ENCODE measurements at regions not wholly inside any gene's neighbourhood (a gene's known extent, or its start where the extent isn't known, plus 50 kb on each side); places are given as distances from the start of the nearest gene placed in this dataset.

GRCh38 chr5:158422653-158423515, 563.9 kb upstream of the CLINT1 start:
- H3K36me3 Mint-ChIP-seq (ENCODE audit: insufficient read depth) = no peaks in the 10 kb centered on the region
- H3K4me1 Mint-ChIP-seq (ENCODE audit: low read depth in 2 of 2) = no peaks in the 10 kb centered on the region
- H3K4me3 Mint-ChIP-seq = no peak overlapping the region
- peaks cover 0 to 15% of the 10 kb centered on the region in 2 donors for H3K9me3 Mint-ChIP-seq
- DNase-seq (no peak), ATAC-seq (replicated peaks) (no peak)
- H3K27me3 Mint-ChIP-seq = peaks cover 0 to 15% of the 10 kb centered on the region in 2 donors
- no peak overlapping the region for H3K27ac Mint-ChIP-seq

DNA sequence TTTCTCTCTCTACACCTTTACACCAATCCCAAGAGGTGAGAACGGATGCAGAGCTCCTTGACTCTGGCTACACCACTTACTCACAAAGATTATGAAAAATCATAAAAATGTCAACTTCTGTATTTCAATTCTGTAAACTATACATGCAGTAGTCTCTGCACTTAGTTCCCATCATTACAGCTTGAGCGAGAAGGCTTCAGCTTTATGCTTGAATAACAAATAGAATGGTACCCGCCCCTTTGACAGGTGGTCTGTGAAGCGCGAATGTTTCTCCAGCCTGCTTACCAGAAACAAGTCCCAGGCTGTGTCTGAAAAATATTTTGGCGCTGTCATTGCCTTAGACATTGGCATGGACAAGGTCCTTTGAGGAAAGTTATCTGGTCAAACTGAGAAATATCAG, 562.4 kb upstream of the CLINT1 start:
- H3K4me1 Mint-ChIP-seq (ENCODE audit: low read depth in 2 of 2) = no peaks in the 10 kb centered on the region
- DNase-seq (no peak), ATAC-seq (replicated peaks) (no peak)
- no peak overlapping the region for H3K27ac Mint-ChIP-seq
- H3K27me3 Mint-ChIP-seq = peaks cover 0 to 15% of the 10 kb centered on the region in 2 donors
- H3K4me3 Mint-ChIP-seq = no peak overlapping the region
- H3K9me3 Mint-ChIP-seq = peaks cover 0 to 15% of the 10 kb centered on the region in 2 donors
- no peaks in the 10 kb centered on the region for H3K36me3 Mint-ChIP-seq (ENCODE audit: insufficient read depth)

DNA sequence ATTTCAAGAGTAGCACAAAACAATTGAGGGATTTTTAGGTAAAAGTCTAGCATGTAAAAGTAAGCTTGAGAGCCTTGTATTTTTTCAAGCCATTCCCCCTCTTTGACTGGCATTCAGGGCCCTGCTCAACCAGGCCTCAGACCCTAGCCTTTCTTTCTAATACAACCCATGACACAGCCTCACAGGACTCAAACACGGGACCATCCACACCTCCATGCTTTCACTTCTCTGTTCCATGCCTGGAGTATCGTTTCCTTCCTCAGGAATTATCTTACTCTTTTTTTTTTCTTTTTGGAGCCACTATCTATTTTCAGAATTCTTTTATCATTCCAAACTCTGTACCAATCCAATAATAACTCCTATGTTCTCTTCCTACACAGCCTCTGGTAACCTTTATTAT, 560.2 kb upstream of the CLINT1 start:
- DNase-seq = no peak
- H3K9me3 Mint-ChIP-seq = peaks cover 0 to 15% of the 10 kb centered on the region in 2 donors

GRCh38 chr5:158414780-158415179, 555.8 kb upstream of the CLINT1 start:
- H3K4me3 Mint-ChIP-seq = no peak overlapping the region

More for the DNA sequence above, 560.2 kb upstream of the CLINT1 start:
- H3K27ac Mint-ChIP-seq = no peak overlapping the region
- H3K36me3 Mint-ChIP-seq (ENCODE audit: insufficient read depth) = no peaks in the 10 kb centered on the region
- H3K4me1 Mint-ChIP-seq (ENCODE audit: low read depth in 2 of 2) = no peaks in the 10 kb centered on the region
- ATAC-seq (replicated peaks) = no peak
- H3K4me3 Mint-ChIP-seq = no peak overlapping the region
- peaks cover 0 to 15% of the 10 kb centered on the region in 2 donors for H3K27me3 Mint-ChIP-seq

DNA sequence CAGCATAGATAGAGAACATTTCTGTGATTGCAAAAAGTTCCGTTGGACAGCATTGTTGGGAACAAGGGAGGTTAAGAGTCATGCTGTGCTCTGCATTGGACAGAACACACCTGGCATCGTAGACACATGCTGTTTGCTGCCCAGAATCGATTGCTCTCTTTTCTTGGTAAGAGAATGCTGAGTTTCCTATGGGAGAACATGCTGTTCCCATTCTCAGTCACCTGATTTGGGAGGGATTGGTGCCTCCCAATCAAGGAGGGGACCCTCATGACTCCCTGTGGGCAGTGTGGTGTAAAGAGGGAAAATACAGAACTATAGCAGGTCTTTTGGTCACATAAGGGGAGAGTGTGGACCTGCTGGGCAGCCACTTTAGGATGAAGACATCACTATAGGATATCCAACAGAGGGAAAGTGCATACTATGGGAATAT, 555.4 kb upstream of the CLINT1 start:
- ATAC-seq (replicated peaks) = no peak
- Mint-ChIP-seq H3K36me3 (ENCODE audit: insufficient read depth) (no peaks in the 10 kb centered on the region), H3K9me3 (peaks cover 0 to 8% of the 10 kb centered on the region in 2 donors), H3K4me1 (ENCODE audit: low read depth in 2 of 2) (no peaks in the 10 kb centered on the region), H3K27ac (no peak overlapping the region), H3K27me3 (peaks cover 0 to 5% of the 10 kb centered on the region in 2 donors), H3K4me3 (no peak overlapping the region)
- DNase-seq = no peak

More at GRCh38 chr5:158414780-158415179, 555.8 kb upstream of the CLINT1 start:
- H3K27me3 Mint-ChIP-seq = peaks cover 0 to 5% of the 10 kb centered on the region in 2 donors
- no peak for DNase-seq
- H3K36me3 Mint-ChIP-seq (ENCODE audit: insufficient read depth) = no peaks in the 10 kb centered on the region
- no peaks in the 10 kb centered on the region for H3K4me1 Mint-ChIP-seq (ENCODE audit: low read depth in 2 of 2)
- ATAC-seq (replicated peaks) = no peak
- H3K9me3 Mint-ChIP-seq = peaks cover 0 to 8% of the 10 kb centered on the region in 2 donors
- no peak overlapping the region for H3K27ac Mint-ChIP-seq

DNA sequence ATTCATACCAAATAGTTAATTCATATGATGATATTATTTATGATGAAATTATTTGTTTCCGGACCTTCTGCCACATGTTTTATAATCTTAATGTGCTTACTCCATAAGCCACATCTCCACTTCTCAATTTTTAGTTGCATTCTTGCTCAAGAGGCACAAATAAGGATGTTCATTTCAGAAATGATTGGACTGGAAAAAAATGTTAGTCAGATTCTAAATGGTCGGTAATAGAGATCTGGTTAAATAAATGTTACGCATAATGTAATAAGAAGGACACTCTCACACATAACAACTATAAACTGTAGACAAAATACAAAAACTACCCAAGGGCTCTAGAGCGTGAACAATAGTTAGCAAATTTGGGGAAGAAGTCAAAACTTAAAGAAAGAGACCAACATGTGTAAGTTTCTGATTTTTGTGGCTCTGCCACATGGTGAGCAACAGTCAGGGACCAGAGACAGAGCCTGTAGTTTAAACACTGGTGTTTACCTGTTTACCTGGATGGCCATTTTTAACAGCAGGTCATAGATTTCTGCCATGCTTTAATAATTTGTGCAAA, 554.3 kb upstream of the CLINT1 start:
- H3K4me3 Mint-ChIP-seq = no peak overlapping the region
- ATAC-seq (replicated peaks) (no peak), DNase-seq (no peak)
- no peaks in the 10 kb centered on the region for H3K4me1 Mint-ChIP-seq (ENCODE audit: low read depth in 2 of 2)
- H3K27ac Mint-ChIP-seq = no peak overlapping the region
- peaks cover 0 to 2% of the 10 kb centered on the region in 2 donors for H3K9me3 Mint-ChIP-seq
- H3K36me3 Mint-ChIP-seq (ENCODE audit: insufficient read depth) = no peaks in the 10 kb centered on the region
- H3K27me3 Mint-ChIP-seq = peaks cover 0 to 5% of the 10 kb centered on the region in 2 donors

DNA sequence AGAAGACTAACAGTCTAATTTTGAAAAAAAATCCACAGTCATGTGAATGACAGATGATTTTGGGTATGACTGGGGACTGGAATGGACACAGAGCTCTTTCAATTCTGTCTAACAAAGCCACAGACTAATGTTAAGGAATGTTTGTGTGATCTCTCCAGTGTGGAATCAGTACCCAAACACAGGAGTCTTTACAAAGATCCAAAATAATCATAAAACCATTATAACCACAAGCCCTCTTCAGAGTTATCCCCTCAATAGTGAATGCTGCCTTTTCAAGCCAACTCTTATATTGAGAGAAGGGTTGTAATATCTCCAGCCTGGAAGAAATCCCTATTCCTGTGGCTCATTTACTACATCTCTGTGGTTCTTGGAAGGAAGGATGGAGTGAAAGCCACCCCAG, 552.0 kb upstream of the CLINT1 start:
- DNase-seq = no peak
- Mint-ChIP-seq H3K9me3 (no peaks in the 10 kb centered on the region), H3K27ac (no peak overlapping the region)

DNA sequence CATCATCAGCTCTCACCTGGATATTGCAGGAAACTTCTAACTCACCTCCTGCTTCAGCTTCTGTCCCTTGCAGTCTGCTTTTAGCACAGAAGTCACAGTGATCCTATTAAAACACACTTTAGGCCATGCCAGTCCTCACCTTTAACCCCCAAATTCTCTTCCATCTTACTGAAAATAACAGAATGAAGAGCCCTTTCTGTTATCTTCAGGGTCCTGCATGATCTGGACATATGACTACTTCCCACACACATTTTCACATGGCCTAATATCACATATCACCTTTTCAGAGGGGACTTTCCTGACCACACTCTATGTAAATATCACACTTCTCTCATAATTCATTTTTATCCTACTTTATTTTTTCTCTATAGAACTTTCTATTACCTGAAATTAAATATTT, 550.6 kb upstream of the CLINT1 start:
- DNase-seq = no peak
- ATAC-seq (replicated peaks) = no peak
- Mint-ChIP-seq H3K4me3 (no peak overlapping the region), H3K27ac (no peak overlapping the region), H3K36me3 (ENCODE audit: insufficient read depth) (no peaks in the 10 kb centered on the region), H3K27me3 (peaks cover 0 to 5% of the 10 kb centered on the region in 2 donors), H3K9me3 (no peaks in the 10 kb centered on the region), H3K4me1 (ENCODE audit: low read depth in 2 of 2) (no peaks in the 10 kb centered on the region)

More for the DNA sequence above, 552.0 kb upstream of the CLINT1 start:
- ATAC-seq (replicated peaks) = no peak
- H3K27me3 Mint-ChIP-seq = peaks cover 0 to 5% of the 10 kb centered on the region in 2 donors
- H3K36me3 Mint-ChIP-seq (ENCODE audit: insufficient read depth) = no peaks in the 10 kb centered on the region
- H3K4me3 Mint-ChIP-seq = no peak overlapping the region
- no peaks in the 10 kb centered on the region for H3K4me1 Mint-ChIP-seq (ENCODE audit: low read depth in 2 of 2)

DNA sequence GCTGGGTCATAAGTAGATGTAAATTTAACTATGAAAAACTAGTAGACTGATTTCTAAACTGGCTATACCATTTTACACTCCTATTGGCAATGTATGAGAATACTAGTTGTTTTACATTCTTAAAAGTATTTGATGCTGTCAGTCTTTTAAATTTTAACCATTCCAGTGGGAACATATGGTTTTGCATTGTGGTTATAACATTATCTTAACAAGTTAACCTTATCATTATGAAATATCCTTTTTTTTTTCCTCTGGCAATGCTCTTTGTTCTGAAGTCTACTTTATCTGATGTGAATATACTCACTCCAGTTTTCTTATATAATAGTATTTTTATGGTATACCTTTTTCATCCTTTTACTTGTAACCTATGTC, 548.9 kb upstream of the CLINT1 start:
- Mint-ChIP-seq H3K36me3 (ENCODE audit: insufficient read depth) (no peaks in the 10 kb centered on the region), H3K9me3 (peaks cover 7 to 16% of the 10 kb centered on the region in 2 donors), H3K27me3 (no peaks in the 10 kb centered on the region), H3K27ac (no peak overlapping the region), H3K4me1 (ENCODE audit: low read depth in 2 of 2) (no peaks in the 10 kb centered on the region), H3K4me3 (no peak overlapping the region)
- no peak for DNase-seq
- ATAC-seq (replicated peaks) = no peak

GRCh38 chr5:158406884-158407823, 548.2 kb upstream of the CLINT1 start:
- H3K27me3 Mint-ChIP-seq = no peaks in the 10 kb centered on the region
- no peak for DNase-seq
- no peak for ATAC-seq (replicated peaks)
- no peak overlapping the region for H3K4me3 Mint-ChIP-seq
- H3K36me3 Mint-ChIP-seq (ENCODE audit: insufficient read depth) = no peaks in the 10 kb centered on the region
- H3K27ac Mint-ChIP-seq = no peak overlapping the region
- H3K9me3 Mint-ChIP-seq = peaks cover 7 to 16% of the 10 kb centered on the region in 2 donors
- H3K4me1 Mint-ChIP-seq (ENCODE audit: low read depth in 2 of 2) = no peaks in the 10 kb centered on the region

GRCh38 chr5:158398360-158399201, 539.6 kb upstream of the CLINT1 start:
- Mint-ChIP-seq H3K36me3 (ENCODE audit: insufficient read depth) (no peaks in the 10 kb centered on the region), H3K27ac (no peak overlapping the region), H3K4me1 (ENCODE audit: low read depth in 2 of 2) (no peaks in the 10 kb centered on the region), H3K9me3 (peaks cover 4 to 15% of the 10 kb centered on the region in 2 donors), H3K4me3 (no peak overlapping the region), H3K27me3 (peaks cover 0 to 6% of the 10 kb centered on the region in 2 donors)
- DNase-seq (no peak), ATAC-seq (replicated peaks) (no peak)

DNA sequence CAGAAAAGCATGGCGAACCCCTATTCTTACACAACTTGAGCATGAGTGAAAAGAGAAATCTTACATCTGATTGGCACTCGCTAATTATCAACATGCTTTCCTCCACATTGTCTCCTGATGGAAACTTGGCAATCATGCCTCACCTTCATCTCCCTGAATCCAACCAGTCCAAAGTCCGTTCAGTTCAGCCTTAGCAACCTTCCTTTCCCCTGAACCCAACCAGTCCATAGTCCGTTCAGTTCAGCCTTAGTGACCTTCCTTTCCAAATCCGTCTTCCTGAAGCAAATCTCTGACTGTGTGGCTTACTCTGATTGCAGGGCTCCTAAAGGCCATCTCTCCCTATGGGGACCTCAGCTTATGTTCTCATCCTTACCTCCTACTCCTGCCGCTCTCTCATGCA, 538.3 kb upstream of the CLINT1 start:
- Mint-ChIP-seq H3K27ac (no peak overlapping the region), H3K27me3 (peaks cover 0 to 6% of the 10 kb centered on the region in 2 donors), H3K36me3 (ENCODE audit: insufficient read depth) (no peaks in the 10 kb centered on the region), H3K9me3 (peaks cover 1 to 7% of the 10 kb centered on the region in 2 donors), H3K4me1 (ENCODE audit: low read depth in 2 of 2) (no peaks in the 10 kb centered on the region), H3K4me3 (no peak overlapping the region)
- no peak for ATAC-seq (replicated peaks)
- DNase-seq = no peak

Measured in effector memory CD8-positive, alpha-beta T cell (primary cell).